ENCODE measurements at regions not wholly inside any gene's neighbourhood (a gene's known extent, or its start where the extent isn't known, plus 50 kb on each side); places are given as distances from the start of the nearest gene placed in this dataset.

DNA sequence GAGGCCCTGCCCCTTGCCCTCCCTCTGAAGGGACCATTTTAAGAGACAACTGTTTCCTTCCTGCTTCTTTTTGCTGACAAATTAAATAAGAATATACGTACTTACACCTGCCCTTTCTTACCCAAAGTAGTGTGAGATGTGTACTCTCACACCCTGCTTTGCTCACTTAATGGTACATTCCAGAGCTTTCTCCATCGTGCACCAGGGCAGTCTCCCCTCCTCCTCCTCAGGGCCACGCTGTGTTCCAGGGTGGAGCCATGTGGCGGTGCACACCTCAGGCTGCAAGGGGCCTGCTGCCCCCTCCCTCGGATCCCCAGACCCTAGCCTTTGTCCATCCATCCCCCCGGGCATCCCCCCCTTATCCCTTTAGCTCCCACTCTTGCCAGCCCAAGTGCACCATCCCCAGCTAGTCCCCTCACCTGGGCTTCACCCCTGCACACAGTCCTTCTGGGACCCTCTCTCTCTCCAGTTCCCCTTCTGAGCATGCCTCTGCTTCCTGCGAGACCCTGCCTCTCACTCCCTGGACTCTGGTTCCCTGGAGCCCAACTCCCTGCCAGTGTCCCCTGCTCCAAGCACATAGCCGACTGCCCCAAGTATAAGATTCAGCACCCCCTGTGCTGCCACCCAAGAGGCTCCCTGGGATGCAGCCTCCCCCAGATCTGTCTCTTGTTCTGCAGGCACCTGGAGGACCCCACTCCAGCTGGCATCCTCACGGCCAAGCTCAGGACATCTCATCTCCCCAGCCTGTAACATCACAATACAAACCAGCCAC lies 89.5 kb upstream of the IQSEC1 start:
- TF ChIP-seq EZH2 (IDR thresholded peaks at IDR 0.05; ENCODE audit: insufficient read depth, poor library complexity, severe bottlenecking) (no peak), EZH2phosphoT487 (IDR thresholded peaks at IDR 0.05; ENCODE audit: insufficient read depth, low read depth) (no peak)
